HEK293 (cell line): ENCODE measurements at regions not wholly inside any gene's neighbourhood (a gene's known extent, or its start where the extent isn't known, plus 50 kb on each side); places are given as distances from the start of the nearest gene placed in this dataset.

ENCODE experiments used
- CTCF ChIP-seq: fragments of 450-650 bp; formaldehyde crosslinking; IDR thresholded peaks from 2 replicates; pipeline ENCODE4 v1.5.1; 2016; ENCODE audit warnings: missing biosample characterization, missing genetic modification characterization
- PATZ1 ChIP-seq: fragments of 450-650 bp; formaldehyde crosslinking; IDR thresholded peaks from 2 replicates; pipeline ENCODE4 v1.5.1; 2016; ENCODE audit warnings: missing biosample characterization, missing genetic modification characterization
- ZNF529 ChIP-seq: fragments of 450-650 bp; formaldehyde crosslinking; IDR thresholded peaks from 2 replicates; pipeline ENCODE4 v1.5.1; 2017; ENCODE audit warnings: missing genetic modification characterization, missing biosample characterization; ENCODE audit not compliant: insufficient replicate concordance
- ZNF664 ChIP-seq: fragments of 450-650 bp; formaldehyde crosslinking; IDR thresholded peaks from 2 replicates; pipeline ENCODE4 v1.5.1; 2016; ENCODE audit warnings: missing biosample characterization, missing genetic modification characterization

- TF ChIP-seq ZNF664 (tag by site-specific recombination) = no peak
- no peak for TF ChIP-seq CTCF (tag by site-specific recombination)
- TF ChIP-seq PATZ1 = no peak
- TF ChIP-seq ZNF529 (tag by site-specific recombination) = no peak
Observed at GRCh38 chr1:65568285-65568684, 147.8 kb downstream of the LEPR start.
